PFSK-1 (cell line): ENCODE measurements at regions not wholly inside any gene's neighbourhood (a gene's known extent, or its start where the extent isn't known, plus 50 kb on each side); places are given as distances from the start of the nearest gene placed in this dataset.

Experiments
- FOXP2 ChIP-seq: optimal IDR thresholded peaks from 2 replicates; pipeline ENCODE3; 2011; ENCODE audit warnings: borderline replicate concordance, control low read depth, inconsistent platforms; ENCODE audit not compliant: insufficient read depth; ENCODE audit errors: extremely low read length, extremely low read depth
- POLR2AphosphoS5 ChIP-seq: IDR thresholded peaks from 2 replicates; pipeline ENCODE4 v1.6.1; 2012; ENCODE audit warnings: low read depth, mild to moderate bottlenecking, control low read depth, low read length, moderate library complexity
- SIN3A ChIP-seq: IDR thresholded peaks from 2 replicates; pipeline ENCODE4 v1.6.1; 2012; ENCODE audit warnings: mild to moderate bottlenecking, low read length, moderate library complexity, borderline replicate concordance; ENCODE audit not compliant: insufficient read depth
- TAF1 ChIP-seq: IDR thresholded peaks from 2 replicates; pipeline ENCODE4 v1.6.1; 2012; ENCODE audit warnings: low read length, control low read depth, borderline replicate concordance; ENCODE audit not compliant: insufficient read depth
- TF ChIP-seq, protein P1 (sequence below), 2 experiments: IDR thresholded peaks; 2 replicates each; pipeline versions ENCODE4 v1.6.1 to v1.8.0; 2011 to 2012; ENCODE audit warnings: low read depth in 2 of 2, low read length in 2 of 2, control low read depth in 1 of 2, inconsistent platforms in 1 of 2, mild to moderate bottlenecking in 1 of 2, moderate library complexity in 1 of 2; ENCODE audit not compliant: insufficient read depth in 1 of 2

DNA sequence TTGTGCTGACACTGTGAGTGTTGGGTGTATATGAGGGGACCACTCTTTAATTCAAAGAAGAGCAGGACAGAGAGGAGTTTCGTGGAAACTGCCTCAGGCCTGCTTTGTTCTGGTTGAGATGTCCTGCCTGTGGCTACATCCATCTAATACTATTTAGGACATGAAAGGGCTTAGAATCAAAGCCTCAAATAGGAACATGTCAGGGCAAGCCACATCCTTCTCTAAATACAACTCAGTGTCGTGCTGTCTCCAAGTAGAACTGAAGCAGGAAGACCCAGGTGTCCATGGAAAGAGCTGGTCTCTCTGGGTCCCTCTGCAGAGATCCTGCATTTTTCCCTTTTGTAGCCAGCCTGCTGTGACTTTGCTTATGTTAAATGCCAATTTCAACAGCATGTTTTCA is 156.2 kb upstream of the UMPS start:
- TF ChIP-seq POLR2AphosphoS5: no peak
- TF ChIP-seq, protein P1, sequence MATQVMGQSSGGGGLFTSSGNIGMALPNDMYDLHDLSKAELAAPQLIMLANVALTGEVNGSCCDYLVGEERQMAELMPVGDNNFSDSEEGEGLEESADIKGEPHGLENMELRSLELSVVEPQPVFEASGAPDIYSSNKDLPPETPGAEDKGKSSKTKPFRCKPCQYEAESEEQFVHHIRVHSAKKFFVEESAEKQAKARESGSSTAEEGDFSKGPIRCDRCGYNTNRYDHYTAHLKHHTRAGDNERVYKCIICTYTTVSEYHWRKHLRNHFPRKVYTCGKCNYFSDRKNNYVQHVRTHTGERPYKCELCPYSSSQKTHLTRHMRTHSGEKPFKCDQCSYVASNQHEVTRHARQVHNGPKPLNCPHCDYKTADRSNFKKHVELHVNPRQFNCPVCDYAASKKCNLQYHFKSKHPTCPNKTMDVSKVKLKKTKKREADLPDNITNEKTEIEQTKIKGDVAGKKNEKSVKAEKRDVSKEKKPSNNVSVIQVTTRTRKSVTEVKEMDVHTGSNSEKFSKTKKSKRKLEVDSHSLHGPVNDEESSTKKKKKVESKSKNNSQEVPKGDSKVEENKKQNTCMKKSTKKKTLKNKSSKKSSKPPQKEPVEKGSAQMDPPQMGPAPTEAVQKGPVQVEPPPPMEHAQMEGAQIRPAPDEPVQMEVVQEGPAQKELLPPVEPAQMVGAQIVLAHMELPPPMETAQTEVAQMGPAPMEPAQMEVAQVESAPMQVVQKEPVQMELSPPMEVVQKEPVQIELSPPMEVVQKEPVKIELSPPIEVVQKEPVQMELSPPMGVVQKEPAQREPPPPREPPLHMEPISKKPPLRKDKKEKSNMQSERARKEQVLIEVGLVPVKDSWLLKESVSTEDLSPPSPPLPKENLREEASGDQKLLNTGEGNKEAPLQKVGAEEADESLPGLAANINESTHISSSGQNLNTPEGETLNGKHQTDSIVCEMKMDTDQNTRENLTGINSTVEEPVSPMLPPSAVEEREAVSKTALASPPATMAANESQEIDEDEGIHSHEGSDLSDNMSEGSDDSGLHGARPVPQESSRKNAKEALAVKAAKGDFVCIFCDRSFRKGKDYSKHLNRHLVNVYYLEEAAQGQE (IDR thresholded peaks at IDR 0.05; ENCODE audit: insufficient read depth in 1 of 2, low read depth in 2 of 2, low read length in 2 of 2): no peak
- no peak for TF ChIP-seq TAF1
- no peak for TF ChIP-seq SIN3A
- no peak for TF ChIP-seq FOXP2
